DMS153 (cell line): ENCODE measurements at regions not wholly inside any gene's neighbourhood (a gene's known extent, or its start where the extent isn't known, plus 50 kb on each side); places are given as distances from the start of the nearest gene placed in this dataset.

Experiments used
- DNase-seq: peaks from one replicate; lab custom pipeline; 2025; lab: John Stamatoyannopoulos, UW

DNA sequence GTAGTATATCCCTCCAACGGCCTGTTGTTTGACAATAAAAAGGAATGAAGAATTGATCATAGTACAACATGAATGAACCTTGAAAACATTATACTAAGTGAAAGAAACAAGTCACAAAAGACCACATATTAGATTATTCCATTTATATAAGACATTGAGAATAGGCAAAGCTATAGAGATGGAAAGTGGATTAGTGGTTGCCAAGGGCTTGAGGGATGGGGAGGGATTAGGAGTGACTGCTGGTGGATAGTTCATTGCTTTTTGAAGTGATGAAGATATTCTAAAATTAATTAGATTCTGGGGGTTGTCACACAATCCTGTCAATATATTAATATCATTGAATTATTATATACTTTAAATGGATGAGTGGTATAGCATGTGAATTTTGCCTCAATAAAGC is 142.5 kb upstream of the DPT start:
- no peak for DNase-seq

GRCh38 chr1:168875831-168876230 is 146.8 kb upstream of the DPT start:
- DNase-seq = no peak

DNA sequence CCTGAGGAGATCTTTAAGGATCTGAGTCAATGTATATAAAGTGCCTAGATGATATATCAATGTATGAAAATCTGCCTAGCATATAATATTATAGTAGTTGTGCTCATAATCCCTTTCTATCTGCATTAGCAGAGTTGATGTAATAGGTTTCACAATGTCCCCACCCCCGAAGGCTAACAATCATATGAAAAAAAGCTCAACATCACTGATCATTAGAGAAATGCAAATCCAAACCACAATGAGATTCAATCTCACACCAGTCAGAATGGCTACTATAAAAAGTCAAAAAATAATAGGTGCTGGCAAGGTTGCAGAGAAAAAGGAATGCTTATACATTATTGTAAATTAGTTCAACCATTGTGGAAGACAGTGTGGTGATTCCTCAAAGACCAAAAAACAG is 147.8 kb upstream of the DPT start:
- DNase-seq = no peak

DNA sequence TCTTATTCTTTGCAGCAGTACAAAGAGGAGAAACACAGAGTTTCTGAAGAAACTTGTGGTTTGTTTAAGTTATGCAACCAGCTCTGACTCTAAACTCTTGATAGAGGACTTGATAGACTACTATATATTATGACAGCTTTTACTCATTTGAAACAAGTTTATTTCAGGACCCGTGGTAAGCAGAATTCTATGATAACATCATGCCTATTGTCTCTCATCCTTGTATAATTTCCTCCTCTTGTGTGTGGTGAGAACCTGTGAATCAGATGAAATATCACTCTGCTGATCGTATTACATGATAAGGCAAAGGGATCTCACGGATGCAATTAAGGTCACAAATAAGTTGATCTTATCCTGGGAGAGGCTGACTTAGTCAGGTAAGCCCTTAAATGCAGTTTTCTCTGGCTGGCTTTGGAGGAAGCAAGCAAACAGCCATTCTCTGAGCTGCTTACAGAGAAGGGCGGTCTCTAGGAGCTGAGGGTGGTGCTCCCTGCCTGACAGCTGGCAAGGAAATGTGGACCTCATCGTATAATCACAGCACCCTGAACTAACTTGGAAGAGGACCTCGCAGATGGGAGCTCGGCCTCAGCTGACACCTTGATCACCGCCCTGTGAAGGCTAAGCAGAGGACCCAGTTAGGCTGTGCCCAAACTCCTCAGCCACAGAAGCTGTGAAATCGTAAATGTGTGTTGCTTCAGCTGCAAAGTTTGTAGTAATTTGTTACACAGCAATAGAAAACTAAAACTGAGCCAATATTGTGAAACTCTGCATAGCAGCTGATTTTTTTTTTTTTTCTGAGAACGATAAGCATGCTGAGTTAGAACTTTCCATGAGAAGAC is 151.1 kb upstream of the DPT start:
- DNase-seq = peak; percentile 52

- no peak for DNase-seq
Observed at GRCh38 chr1:168881656-168882260, 152.8 kb upstream of the DPT start.

GRCh38 chr1:168887381-168887780 is 158.4 kb upstream of the DPT start:
- DNase-seq = no peak

DNA sequence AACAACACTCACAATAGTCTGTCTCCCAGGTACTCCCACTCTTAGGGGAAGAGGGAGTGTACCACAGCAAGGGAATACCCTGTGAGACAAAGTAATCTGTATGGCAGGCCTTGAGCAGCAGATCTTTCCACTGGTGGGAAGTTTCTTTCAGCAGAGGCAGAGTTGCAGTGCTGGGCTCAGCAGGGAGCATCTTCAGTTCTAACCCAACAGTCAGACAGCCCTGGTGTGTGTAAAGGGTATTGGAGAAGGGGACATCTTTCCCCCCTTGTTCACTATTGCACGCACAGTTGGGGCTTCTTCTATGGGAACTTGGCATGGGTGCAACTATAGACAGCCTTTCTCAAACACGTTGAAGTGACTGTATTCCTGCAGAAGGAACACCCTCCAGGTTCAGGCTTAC is 159.4 kb upstream of the DPT start:
- no peak for DNase-seq

DNA sequence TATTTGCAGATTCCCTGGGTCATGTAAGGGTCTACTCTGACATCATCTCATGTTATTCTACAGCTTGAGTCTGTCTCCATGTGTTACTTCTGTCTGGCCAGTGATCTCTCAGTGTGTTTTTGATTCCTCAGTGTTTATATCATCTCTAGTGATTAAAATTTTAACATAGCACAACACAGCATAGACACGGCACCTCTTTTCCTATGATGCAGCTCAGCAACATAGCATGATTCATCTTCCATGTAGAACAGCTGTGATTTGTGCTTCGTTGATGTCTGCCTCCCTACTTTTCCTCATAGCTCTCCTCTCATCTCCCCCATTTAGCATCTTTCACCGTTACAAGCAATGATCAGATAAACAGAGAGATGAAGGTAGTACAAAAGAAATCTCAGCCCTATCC is 163.9 kb upstream of the DPT start:
- DNase-seq = no peak

DNA sequence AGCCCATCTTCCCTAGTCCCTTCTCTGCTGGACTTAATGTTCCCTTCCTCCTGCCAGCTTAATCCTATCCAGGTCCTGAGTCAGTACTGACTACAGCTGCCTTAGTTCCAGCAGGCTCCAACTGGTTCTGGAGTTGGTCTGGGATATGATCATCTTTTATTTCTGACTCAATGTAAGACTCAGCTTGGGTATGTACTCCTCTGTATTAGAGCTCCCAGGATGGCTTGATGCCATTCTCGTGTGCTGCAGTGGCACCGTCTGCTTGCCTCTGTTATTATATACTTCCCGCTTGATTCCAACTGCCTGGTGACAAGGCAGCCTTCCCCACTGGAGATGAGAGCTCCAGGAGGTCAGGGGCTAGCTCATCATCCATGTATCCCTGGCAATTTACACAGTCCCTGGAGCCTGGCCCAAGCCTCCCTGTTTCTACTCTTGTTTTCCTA is 164.4 kb upstream of the DPT start:
- no peak for DNase-seq

- no peak for DNase-seq
Observed at GRCh38 chr1:168894397-168894903, 165.4 kb upstream of the DPT start.

- DNase-seq = no peak
Observed at GRCh38 chr1:168897249-168897648, 168.2 kb upstream of the DPT start.

- no peak for DNase-seq
Observed at GRCh38 chr1:168903237-168903830, 174.3 kb upstream of the DPT start.

GRCh38 chr1:168905633-168906032 is 176.6 kb upstream of the DPT start:
- DNase-seq = no peak

GRCh38 chr1:168906367-168906766 is 177.4 kb upstream of the DPT start:
- DNase-seq = no peak

GRCh38 chr1:168907053-168907452 is 178.0 kb upstream of the DPT start:
- DNase-seq = peak; percentile 82

DNA sequence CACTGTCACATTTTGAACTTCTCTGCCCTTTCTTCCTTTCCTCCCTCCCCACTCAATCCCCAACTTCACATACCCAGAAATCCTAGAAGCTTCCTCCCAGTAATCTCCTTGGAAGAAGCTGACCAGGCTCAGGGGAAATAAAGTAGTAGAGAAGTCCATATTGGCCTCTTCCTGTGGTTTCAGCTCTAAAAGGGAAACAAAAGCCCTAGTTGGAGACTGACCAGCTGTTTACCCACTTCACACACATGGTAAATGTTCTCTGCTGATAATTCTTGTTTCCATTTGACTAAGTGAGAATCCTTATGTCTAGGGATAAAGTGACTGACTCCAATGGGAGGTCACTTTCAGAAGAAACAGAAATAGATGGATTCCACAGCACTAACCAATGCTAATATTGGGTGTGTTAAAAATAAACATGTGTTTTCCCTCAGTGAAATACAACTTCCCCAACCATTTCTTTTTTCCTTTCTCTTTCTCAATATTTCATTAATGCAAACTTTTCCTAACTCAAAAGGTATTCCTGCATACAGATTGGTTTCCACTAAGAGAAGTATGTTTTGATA is 178.9 kb upstream of the DPT start:
- peak; percentile 25 for DNase-seq

- no peak for DNase-seq
Observed at GRCh38 chr1:168910403-168910802, 181.4 kb upstream of the DPT start.

DNA sequence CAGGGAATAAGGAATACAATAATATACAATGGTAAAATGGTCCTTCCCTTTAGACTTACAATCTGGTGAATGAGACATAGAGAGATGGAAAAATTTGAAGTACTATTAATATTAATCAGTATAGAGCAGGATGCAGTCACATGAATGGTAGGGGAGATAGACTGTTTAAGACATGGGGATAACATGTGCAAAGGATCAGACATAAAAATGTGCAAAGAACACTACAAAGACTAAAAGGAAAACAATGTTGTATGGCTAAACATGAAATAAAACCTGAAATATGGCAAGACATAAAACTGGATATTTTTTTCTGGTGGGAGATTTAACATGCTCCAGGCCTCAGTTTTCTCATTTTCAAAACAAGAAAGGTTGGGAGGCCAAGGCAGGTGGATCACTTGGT is 182.4 kb upstream of the DPT start:
- no peak for DNase-seq

GRCh38 chr1:168913711-168914463 is 184.9 kb upstream of the DPT start:
- no peak for DNase-seq

- no peak for DNase-seq
Observed at GRCh38 chr1:168917309-168917708, 188.3 kb upstream of the DPT start.

DNA sequence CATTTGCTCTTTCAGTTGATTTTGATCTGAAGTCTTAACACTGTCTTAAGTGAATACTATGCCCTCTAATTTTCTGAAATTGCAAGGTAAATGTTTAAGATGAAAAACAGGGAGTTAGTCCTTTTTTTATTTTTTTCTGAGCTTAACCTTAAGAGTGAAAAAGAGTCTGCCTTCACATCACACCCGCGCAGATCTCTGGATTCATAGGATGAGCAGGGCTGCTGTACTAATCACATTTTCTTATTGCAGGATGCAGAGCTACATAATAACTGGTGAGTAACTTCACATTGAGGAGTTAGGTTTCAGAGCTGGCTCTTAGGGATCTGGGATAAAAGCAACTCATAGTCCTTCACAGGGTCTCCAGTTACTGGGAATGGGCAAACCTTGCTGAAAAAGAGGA is 188.7 kb upstream of the ATP1B1 start:
- DNase-seq = no peak
